ENCODE measurements at regions not wholly inside any gene's neighbourhood (a gene's known extent, or its start where the extent isn't known, plus 50 kb on each side); places are given as distances from the start of the nearest gene placed in this dataset.
"Not testable (repeated sequence)": the region's sequence is repeated elsewhere in the genome, so short reads cannot be mapped to it uniquely, and the experiment has no call there.

DNA sequence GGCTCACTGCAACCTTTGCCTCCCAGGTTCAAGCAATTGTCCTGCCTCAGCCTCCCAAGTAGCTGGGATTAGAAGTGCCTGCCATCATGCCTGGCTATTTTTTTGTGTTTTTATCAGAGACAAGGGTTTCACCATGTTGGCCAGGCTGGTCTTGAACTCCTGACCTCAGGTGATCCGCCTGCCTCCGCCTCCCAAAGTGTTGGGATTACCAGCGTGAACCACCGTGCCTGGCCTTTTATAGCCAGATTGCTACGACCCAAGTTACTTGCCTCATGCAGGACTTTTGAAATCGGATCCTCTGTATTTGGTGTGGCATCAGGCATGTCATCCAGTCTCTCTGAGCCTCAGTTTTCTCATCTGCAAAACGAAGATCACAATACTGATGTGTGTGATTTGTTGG lies 115.9 kb upstream of the MYCN start:
- not testable (repeated sequence) for H3K14ac ChIP-seq (ENCODE audit: insufficient read length); H2AK5ac ChIP-seq (ENCODE audit: low read depth, low read length); H3K79me2 ChIP-seq (ENCODE audit: control insufficient read depth in 1 of 2, insufficient read depth in 2 of 2, low read length in 2 of 2); H3K23me2 ChIP-seq (ENCODE audit: low read depth, low read length); H2BK12ac ChIP-seq (ENCODE audit: low read depth, low read length); H3K4ac ChIP-seq (replicated peaks; ENCODE audit: insufficient read length, low read depth, low read length); H3K27me3 ChIP-seq (replicated peaks in 1 of 4; ENCODE audit: control insufficient read depth in 3 of 4, extremely low read depth in 1 of 4, insufficient read depth in 3 of 4, low read length in 3 of 4); FAIRE-seq; H3K9me3 ChIP-seq (ENCODE audit: insufficient read depth in 2 of 2, low read depth in 1 of 2, low read length in 1 of 2); H3K27ac ChIP-seq (ENCODE audit: low read depth, low read length); H2BK15ac ChIP-seq (ENCODE audit: low read length); H4K5ac ChIP-seq (ENCODE audit: insufficient read length, low read depth, low read length); H3K18ac ChIP-seq (ENCODE audit: extremely low read depth, low read length); H4K8ac ChIP-seq (ENCODE audit: extremely low read depth, insufficient read depth, low read length); H2AFZ ChIP-seq (ENCODE audit: low read length); H3K56ac ChIP-seq (replicated peaks; ENCODE audit: insufficient read length, low read depth, low read length); H2BK5ac ChIP-seq (ENCODE audit: low read depth, low read length); H3K4me3 ChIP-seq (ENCODE audit: extremely low read depth in 1 of 4, insufficient read depth in 2 of 4, low read depth in 3 of 4, low read length in 4 of 4); H3K9ac ChIP-seq (replicated peaks in 1 of 4; ENCODE audit: extremely low read depth in 1 of 4, low read depth in 3 of 4, low read length in 3 of 4); DNase-seq (ENCODE audit: low read depth in 1 of 2, low spot score in 2 of 2); H4K20me1 ChIP-seq (replicated peaks in 1 of 2; ENCODE audit: control insufficient read depth in 1 of 2, insufficient read depth in 2 of 2, low read length in 2 of 2); H3K4me2 ChIP-seq (ENCODE audit: insufficient read depth in 1 of 2, low read depth in 2 of 2, low read length in 2 of 2); H2BK20ac ChIP-seq (ENCODE audit: low read length); H2BK120ac ChIP-seq (replicated peaks; ENCODE audit: low read depth, low read length); H4K91ac ChIP-seq (replicated peaks; ENCODE audit: insufficient read length, low read length); H3K23ac ChIP-seq (ENCODE audit: insufficient read length); H3K79me1 ChIP-seq (ENCODE audit: low read depth, low read length); H3K36me3 ChIP-seq (ENCODE audit: control insufficient read depth in 2 of 4, insufficient read depth in 4 of 4, low read length in 3 of 4)
- ChIA-PET CTCF (ENCODE audit: partially characterized antibody) (interaction anchor here (0.9 to 3.7 kb wide), 5 partner anchors 27 to 254 kb away, joined by 3 to 14 read pairs (median 3); no protein-coding TSS in a partner anchor), POLR2A (ENCODE audit: partially characterized antibody) (interaction anchor here (1.2 kb wide), 1 partner anchor 12 kb away, joined by 3 read pairs; no protein-coding TSS in a partner anchor)
- WGBS, 2 experiments (ENCODE audit: extremely low coverage in 1 of 2, insufficient coverage in 1 of 2, insufficient read length in 1 of 2, insufficient replicate concordance in 2 of 2, low coverage in 1 of 2, low lambda C conversion rate in 2 of 2, missing lambda C conversion rate in 1 of 2) = 80% methylated on average over 7 of the region's 7 CpGs; no CpG with 5 or more reads in 1 of the 2 experiments
- H3K4me1 ChIP-seq (replicated peaks in 1 of 4; ENCODE audit: control insufficient read depth in 3 of 4, insufficient read depth in 4 of 4, low read length in 3 of 4) = peaks cover 5 to 14% (median 8%) of the 10 kb centered on the region in 4 experiments; a peak in 6 of 7 replicates
